22Rv1 (cell line): ENCODE measurements at regions not wholly inside any gene's neighbourhood (a gene's known extent, or its start where the extent isn't known, plus 50 kb on each side); places are given as distances from the start of the nearest gene placed in this dataset.

ENCODE experiments used
- CTCF ChIP-seq: fragments of 450-650 bp; IDR thresholded peaks from 2 replicates; pipeline ENCODE4 v1.5.1; 2017; ENCODE audit warnings: mild to moderate bottlenecking
- ZFX ChIP-seq: fragments of 450-650 bp; IDR thresholded peaks from 2 replicates; pipeline ENCODE4 v1.6.1; 2017; ENCODE audit warnings: antibody characterized with exemption, borderline replicate concordance

- TF ChIP-seq CTCF: no peak
- no peak for TF ChIP-seq ZFX
These were observed 323.6 kb downstream of the PCNX1 start for GRCh38 chr14:71230897-71231296.
